GM21367 (cell line): ENCODE measurements at regions not wholly inside any gene's neighbourhood (a gene's known extent, or its start where the extent isn't known, plus 50 kb on each side); places are given as distances from the start of the nearest gene placed in this dataset.
"Not testable (repeated sequence)": the region's sequence is repeated elsewhere in the genome, so short reads cannot be mapped to it uniquely, and the experiment has no call there.

Experiments used
- ATAC-seq: cut with Tn5 transposase; IDR thresholded peaks from one replicate; pipeline ENCODE4 v1.9.1; 2021; ENCODE audit not compliant: unreplicated experiment

- ATAC-seq, result no peak
These were observed 109.6 kb downstream of the CTNND1 start for GRCh38 chr11:57871231-57871630.

GRCh38 chr11:57873196-57873911, 111.8 kb downstream of the CTNND1 start:
- no peak for ATAC-seq

- ATAC-seq, result no peak
These were observed 113.4 kb downstream of the CTNND1 start for GRCh38 chr11:57874981-57875380.

- no peak for ATAC-seq
These were observed 120.0 kb downstream of the CTNND1 start for GRCh38 chr11:57881647-57882046.

GRCh38 chr11:57883630-57884029, 122.0 kb downstream of the CTNND1 start:
- ATAC-seq, result no peak

GRCh38 chr11:57885298-57886050, 123.9 kb downstream of the CTNND1 start:
- no peak for ATAC-seq

- no peak for ATAC-seq
These were observed 126.8 kb downstream of the CTNND1 start for GRCh38 chr11:57888386-57888785.

- ATAC-seq, result no peak
These were observed 128.9 kb downstream of the CTNND1 start for GRCh38 chr11:57890521-57890920.

GRCh38 chr11:57893200-57893599, 130.5 kb upstream of the OR9Q1 start:
- ATAC-seq, result not testable (repeated sequence)

GRCh38 chr11:57896361-57897145, 127.1 kb upstream of the OR9Q1 start:
- no peak for ATAC-seq

GRCh38 chr11:57899378-57899777, 124.3 kb upstream of the OR9Q1 start:
- no peak for ATAC-seq

GRCh38 chr11:57900320-57900719, 123.4 kb upstream of the OR9Q1 start:
- no peak for ATAC-seq

GRCh38 chr11:57901278-57901677, 122.4 kb upstream of the OR9Q1 start:
- no peak for ATAC-seq

GRCh38 chr11:57901756-57902155, 121.9 kb upstream of the OR9Q1 start:
- ATAC-seq, result no peak

- ATAC-seq, result no peak
These were observed 120.7 kb upstream of the OR9Q1 start for GRCh38 chr11:57903011-57903410.

- ATAC-seq, result peak; percentile 62
These were observed 120.1 kb upstream of the OR9Q1 start for GRCh38 chr11:57903441-57904123.

GRCh38 chr11:57904376-57904775, 119.3 kb upstream of the OR9Q1 start:
- no peak for ATAC-seq

- ATAC-seq, result no peak
These were observed 118.2 kb upstream of the OR9Q1 start for GRCh38 chr11:57905439-57905838.

- ATAC-seq, result not testable (repeated sequence)
These were observed 115.3 kb upstream of the OR9Q1 start for GRCh38 chr11:57908399-57908798.

- not testable (repeated sequence) for ATAC-seq
These were observed 112.2 kb upstream of the OR9Q1 start for GRCh38 chr11:57911522-57911921.
